Right renal pelvis (tissue), 4 donors: ENCODE measurements at regions not wholly inside any gene's neighbourhood (a gene's known extent, or its start where the extent isn't known, plus 50 kb on each side); places are given as distances from the start of the nearest gene placed in this dataset.

Experiments used
- DNase-seq, 4 donors: peaks; one replicate each; pipeline ENCODE4 v3.0.0-alpha.2; 2013; ENCODE audit warnings: low read depth in 4 of 4, low spot score in 3 of 4, missing footprints in 1 of 4

- DNase-seq, result peak in 1 of 4 donors; percentile 58
These were observed 60.0 kb upstream of the BTN3A2 start for GRCh38 chr6:26304797-26305640.

- no peak for DNase-seq
These were observed 59.4 kb upstream of the BTN3A2 start for GRCh38 chr6:26305641-26305969.

GRCh38 chr6:26306232-26306631, 58.8 kb upstream of the BTN3A2 start:
- no peak for DNase-seq

- no peak for DNase-seq
These were observed 57.1 kb upstream of the BTN3A2 start for GRCh38 chr6:26307850-26308249.

GRCh38 chr6:26309731-26310142, 55.3 kb upstream of the BTN3A2 start:
- DNase-seq, result no peak

- DNase-seq, result no peak
These were observed 54.0 kb upstream of the BTN3A2 start for GRCh38 chr6:26311012-26311384.

GRCh38 chr6:26311385-26312095, 53.5 kb upstream of the BTN3A2 start:
- DNase-seq, result no peak

GRCh38 chr6:26312096-26312463, 52.9 kb upstream of the BTN3A2 start:
- no peak for DNase-seq

- DNase-seq, result no peak
These were observed 52.2 kb upstream of the BTN3A2 start for GRCh38 chr6:26312501-26313397.
